Gastrocnemius medialis (tissue), 4 donors: ENCODE measurements at regions not wholly inside any gene's neighbourhood (a gene's known extent, or its start where the extent isn't known, plus 50 kb on each side); places are given as distances from the start of the nearest gene placed in this dataset.

ENCODE experiments used
- POLR2A ChIP-seq, 2 donors: fragments of 450-650 bp; IDR thresholded peaks; one replicate each; pipeline ENCODE4 v1.6.1; 2017; ENCODE audit warnings: antibody characterized with exemption in 2 of 2, mild to moderate bottlenecking in 2 of 2, moderate library complexity in 2 of 2
- TF ChIP-seq, protein P1 (sequence below), 5 experiments: fragments of 450-650 bp in 3 of 5; fragments of 200-600 bp in 2 of 5; sonication (generic) in 2 of 5; IDR thresholded peaks in 4 of 5; conservative IDR thresholded peaks in 1 of 5; 1 replicate in 4 of 5; 2 replicates in 1 of 5; pipeline ENCODE4 v1.5.1; 2016 to 2019; ENCODE audit warnings: antibody characterized with exemption in 5 of 5, mild to moderate bottlenecking in 3 of 5, moderate library complexity in 3 of 5

DNA sequence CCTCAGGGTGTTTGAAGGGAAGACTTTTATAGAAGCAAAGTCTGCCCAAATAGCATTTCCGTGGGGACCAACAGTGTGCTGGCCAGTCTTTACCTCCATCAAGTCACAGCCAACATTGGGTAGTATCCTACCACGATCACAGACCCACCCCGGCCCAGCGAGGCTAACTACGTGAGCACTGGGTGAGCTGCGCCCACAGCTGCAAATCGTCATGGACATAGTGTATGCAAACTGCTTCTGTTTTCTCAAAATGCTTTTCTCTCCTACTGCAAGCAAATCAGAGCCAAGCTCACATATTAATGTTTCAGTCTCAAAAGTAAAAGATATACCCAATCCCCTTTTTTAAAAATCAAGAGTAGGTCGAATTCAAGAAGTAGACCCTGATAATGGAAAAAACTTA is 592.8 kb upstream of the CDH4 start:
- TF ChIP-seq POLR2A (IDR thresholded peaks at IDR 0.05), result no peak
- TF ChIP-seq, protein P1, sequence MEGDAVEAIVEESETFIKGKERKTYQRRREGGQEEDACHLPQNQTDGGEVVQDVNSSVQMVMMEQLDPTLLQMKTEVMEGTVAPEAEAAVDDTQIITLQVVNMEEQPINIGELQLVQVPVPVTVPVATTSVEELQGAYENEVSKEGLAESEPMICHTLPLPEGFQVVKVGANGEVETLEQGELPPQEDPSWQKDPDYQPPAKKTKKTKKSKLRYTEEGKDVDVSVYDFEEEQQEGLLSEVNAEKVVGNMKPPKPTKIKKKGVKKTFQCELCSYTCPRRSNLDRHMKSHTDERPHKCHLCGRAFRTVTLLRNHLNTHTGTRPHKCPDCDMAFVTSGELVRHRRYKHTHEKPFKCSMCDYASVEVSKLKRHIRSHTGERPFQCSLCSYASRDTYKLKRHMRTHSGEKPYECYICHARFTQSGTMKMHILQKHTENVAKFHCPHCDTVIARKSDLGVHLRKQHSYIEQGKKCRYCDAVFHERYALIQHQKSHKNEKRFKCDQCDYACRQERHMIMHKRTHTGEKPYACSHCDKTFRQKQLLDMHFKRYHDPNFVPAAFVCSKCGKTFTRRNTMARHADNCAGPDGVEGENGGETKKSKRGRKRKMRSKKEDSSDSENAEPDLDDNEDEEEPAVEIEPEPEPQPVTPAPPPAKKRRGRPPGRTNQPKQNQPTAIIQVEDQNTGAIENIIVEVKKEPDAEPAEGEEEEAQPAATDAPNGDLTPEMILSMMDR (IDR thresholded peaks at IDR 0.05 in 4 of 5, conservative IDR thresholded peaks at IDR 0.05 in 1 of 5), result no peak
